Uterus (tissue), 3 donors: ENCODE measurements at regions not wholly inside any gene's neighbourhood (a gene's known extent, or its start where the extent isn't known, plus 50 kb on each side); places are given as distances from the start of the nearest gene placed in this dataset.

ENCODE experiments used
- DNase-seq, 2 donors: peaks; one replicate each; pipeline ENCODE4 v3.0.0-alpha.2; 2019 to 2020
- H3K27ac ChIP-seq, 2 donors: fragments of 200-600 bp; sonication (generic); 1 replicate in 1 of 2; 2 replicates in 1 of 2; pipeline ENCODE4 v1.5.1; 2016 to 2018
- H3K27me3 ChIP-seq, 2 donors: fragments of 200-600 bp; sonication (generic); one replicate each; pipeline ENCODE4 v1.5.1; 2018 to 2019; ENCODE audit warnings: control low read depth in 1 of 2
- H3K36me3 ChIP-seq, 2 donors: fragments of 200-600 bp; sonication (generic); one replicate each; pipeline ENCODE4 v1.5.1; 2019; ENCODE audit warnings: control low read depth in 1 of 2
- H3K4me1 ChIP-seq, 2 donors: fragments of 200-600 bp; sonication (generic); one replicate each; pipeline ENCODE4 v1.5.1; 2018 to 2019; ENCODE audit warnings: control low read depth in 1 of 2
- H3K4me3 ChIP-seq, 2 donors: fragments of 200-600 bp; sonication (generic); 1 replicate in 1 of 2; 2 replicates in 1 of 2; pipeline ENCODE4 v1.5.1; 2018 to 2019; ENCODE audit warnings: mild to moderate bottlenecking in 1 of 2
- H3K9me3 ChIP-seq, 2 donors: fragments of 200-600 bp; sonication (generic); one replicate each; pipeline ENCODE4 v1.5.1; 2019; ENCODE audit warnings: control low read depth in 1 of 2
- POLR2A ChIP-seq, 2 donors: fragments of 450-650 bp; IDR thresholded peaks; one replicate each; pipeline ENCODE4 v1.6.1; 2016; ENCODE audit warnings: antibody characterized with exemption in 2 of 2, mild to moderate bottlenecking in 1 of 2, moderate library complexity in 1 of 2
- intact Hi-C: fragments of 100-400 bp; cut with DNase I; formaldehyde crosslinking; loops from one replicate; pipeline ENCODE4 v1.15.1; 2023; ENCODE audit warnings: low total_unique reads
- TF ChIP-seq, protein P1 (sequence below), 4 experiments: fragments of 200-600 bp in 2 of 4; fragments of 450-650 bp in 2 of 4; sonication (generic) in 2 of 4; IDR thresholded peaks; one replicate each; pipeline ENCODE4 v1.5.1; 2016 to 2019; ENCODE audit warnings: antibody characterized with exemption in 4 of 4, mild to moderate bottlenecking in 2 of 4, moderate library complexity in 1 of 4
- donor health status: DM: yes; HTN: yes; CAD: no.

DNA sequence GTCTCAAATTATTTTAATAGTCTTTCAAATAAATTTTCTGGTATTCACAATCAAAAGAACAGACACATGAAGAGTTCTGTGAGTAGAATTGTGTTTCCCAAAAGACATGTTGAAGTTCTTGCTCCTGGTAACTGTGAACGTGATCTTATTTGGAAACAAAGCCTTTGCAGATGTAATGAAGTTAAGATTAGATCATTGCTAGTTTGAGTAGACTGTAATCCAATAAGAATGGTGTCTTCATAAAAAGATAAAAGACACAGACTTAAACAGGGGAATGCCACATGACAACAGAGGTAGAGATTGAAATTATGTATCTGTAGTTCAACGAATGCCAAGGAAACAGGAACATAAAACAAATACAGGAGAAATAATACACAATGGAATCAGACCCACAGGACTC is 357.4 kb upstream of the CA10 start:
- Histone ChIP-seq H3K36me3 (no peaks in the 10 kb centered on the region), H3K4me1 (no peaks in the 10 kb centered on the region), H3K27me3 (no peaks in the 10 kb centered on the region), H3K9me3 (no peaks in the 10 kb centered on the region), H3K4me3 (no peak overlapping the region), H3K27ac (no peak overlapping the region)
- intact Hi-C loops: no loop called here
- no peak for DNase-seq
- no peak for TF ChIP-seq POLR2A (IDR thresholded peaks at IDR 0.05)
- TF ChIP-seq, protein P1, sequence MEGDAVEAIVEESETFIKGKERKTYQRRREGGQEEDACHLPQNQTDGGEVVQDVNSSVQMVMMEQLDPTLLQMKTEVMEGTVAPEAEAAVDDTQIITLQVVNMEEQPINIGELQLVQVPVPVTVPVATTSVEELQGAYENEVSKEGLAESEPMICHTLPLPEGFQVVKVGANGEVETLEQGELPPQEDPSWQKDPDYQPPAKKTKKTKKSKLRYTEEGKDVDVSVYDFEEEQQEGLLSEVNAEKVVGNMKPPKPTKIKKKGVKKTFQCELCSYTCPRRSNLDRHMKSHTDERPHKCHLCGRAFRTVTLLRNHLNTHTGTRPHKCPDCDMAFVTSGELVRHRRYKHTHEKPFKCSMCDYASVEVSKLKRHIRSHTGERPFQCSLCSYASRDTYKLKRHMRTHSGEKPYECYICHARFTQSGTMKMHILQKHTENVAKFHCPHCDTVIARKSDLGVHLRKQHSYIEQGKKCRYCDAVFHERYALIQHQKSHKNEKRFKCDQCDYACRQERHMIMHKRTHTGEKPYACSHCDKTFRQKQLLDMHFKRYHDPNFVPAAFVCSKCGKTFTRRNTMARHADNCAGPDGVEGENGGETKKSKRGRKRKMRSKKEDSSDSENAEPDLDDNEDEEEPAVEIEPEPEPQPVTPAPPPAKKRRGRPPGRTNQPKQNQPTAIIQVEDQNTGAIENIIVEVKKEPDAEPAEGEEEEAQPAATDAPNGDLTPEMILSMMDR (IDR thresholded peaks at IDR 0.05): no peak

DNA sequence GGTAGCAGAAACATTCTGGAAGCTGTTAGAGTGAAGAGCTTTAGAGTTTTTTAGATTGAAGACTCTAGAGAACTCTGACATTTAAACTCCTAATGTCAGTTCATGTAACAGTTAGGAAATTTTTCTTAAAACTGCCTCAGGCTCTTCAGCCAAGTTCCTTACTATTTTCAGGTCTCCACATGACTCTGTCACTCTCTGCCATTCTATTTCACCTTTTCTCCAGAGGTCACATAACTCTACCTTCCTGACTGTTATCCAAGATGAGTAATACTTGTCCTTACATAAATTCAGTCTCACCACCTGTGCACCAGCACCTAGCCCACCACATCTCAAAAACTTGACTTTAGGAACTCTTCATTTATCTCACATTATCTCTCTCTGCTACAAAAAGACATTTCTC is 347.1 kb upstream of the CA10 start:
- Histone ChIP-seq H3K9me3 (no peaks in the 10 kb centered on the region), H3K4me1 (no peaks in the 10 kb centered on the region), H3K27ac (no peak overlapping the region), H3K27me3 (no peaks in the 10 kb centered on the region), H3K36me3 (no peaks in the 10 kb centered on the region), H3K4me3 (no peak overlapping the region)
- no peak for DNase-seq
- intact Hi-C loops: no loop called here
- TF ChIP-seq, protein P1 (IDR thresholded peaks at IDR 0.05): no peak
- no peak for TF ChIP-seq POLR2A (IDR thresholded peaks at IDR 0.05)

DNA sequence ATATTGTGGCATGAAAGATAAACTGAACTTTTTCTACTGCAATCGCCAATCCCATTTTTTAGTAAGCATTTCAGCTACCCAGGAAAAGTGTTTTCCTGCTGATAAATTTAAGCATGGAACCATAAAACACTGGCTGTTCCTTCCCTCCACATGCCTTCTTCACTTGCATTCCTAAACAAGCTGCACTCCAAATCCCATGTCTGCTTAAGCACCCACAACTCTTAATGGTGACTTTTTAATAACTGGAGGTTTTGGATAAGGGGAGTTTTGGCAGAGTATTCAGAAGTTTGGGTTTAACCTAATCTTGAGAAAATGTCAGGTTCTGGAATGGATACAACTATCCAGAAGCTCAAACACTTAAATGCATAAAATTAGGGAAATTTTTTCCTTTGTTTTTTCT is 345.6 kb upstream of the CA10 start:
- Histone ChIP-seq H3K27ac (no peak overlapping the region), H3K27me3 (no peaks in the 10 kb centered on the region), H3K4me1 (no peaks in the 10 kb centered on the region), H3K9me3 (no peaks in the 10 kb centered on the region), H3K4me3 (no peak overlapping the region), H3K36me3 (no peaks in the 10 kb centered on the region)
- DNase-seq: no peak
- TF ChIP-seq POLR2A (IDR thresholded peaks at IDR 0.05): no peak
- TF ChIP-seq, protein P1 (IDR thresholded peaks at IDR 0.05): no peak
- intact Hi-C loops: no loop called here

- intact Hi-C loops: no loop called here
- Histone ChIP-seq H3K4me3 (no peak overlapping the region), H3K27ac (no peak overlapping the region), H3K27me3 (no peaks in the 10 kb centered on the region), H3K36me3 (no peaks in the 10 kb centered on the region), H3K9me3 (no peaks in the 10 kb centered on the region), H3K4me1 (no peaks in the 10 kb centered on the region)
- TF ChIP-seq POLR2A (IDR thresholded peaks at IDR 0.05): no peak
- TF ChIP-seq, protein P1 (IDR thresholded peaks at IDR 0.05): no peak
- DNase-seq: no peak
These were observed 337.1 kb upstream of the CA10 start for GRCh38 chr17:52495646-52496045.

GRCh38 chr17:52482271-52482670 is 323.8 kb upstream of the CA10 start:
- Histone ChIP-seq H3K36me3 (no peaks in the 10 kb centered on the region), H3K4me3 (no peak overlapping the region), H3K27ac (no peak overlapping the region), H3K27me3 (no peaks in the 10 kb centered on the region), H3K4me1 (no peaks in the 10 kb centered on the region), H3K9me3 (no peaks in the 10 kb centered on the region)
- DNase-seq: no peak
- TF ChIP-seq, protein P1 (IDR thresholded peaks at IDR 0.05): no peak
- no peak for TF ChIP-seq POLR2A (IDR thresholded peaks at IDR 0.05)
- intact Hi-C loops: no loop called here
